ENCODE measurements at regions not wholly inside any gene's neighbourhood (a gene's known extent, or its start where the extent isn't known, plus 50 kb on each side); places are given as distances from the start of the nearest gene placed in this dataset.

DNA sequence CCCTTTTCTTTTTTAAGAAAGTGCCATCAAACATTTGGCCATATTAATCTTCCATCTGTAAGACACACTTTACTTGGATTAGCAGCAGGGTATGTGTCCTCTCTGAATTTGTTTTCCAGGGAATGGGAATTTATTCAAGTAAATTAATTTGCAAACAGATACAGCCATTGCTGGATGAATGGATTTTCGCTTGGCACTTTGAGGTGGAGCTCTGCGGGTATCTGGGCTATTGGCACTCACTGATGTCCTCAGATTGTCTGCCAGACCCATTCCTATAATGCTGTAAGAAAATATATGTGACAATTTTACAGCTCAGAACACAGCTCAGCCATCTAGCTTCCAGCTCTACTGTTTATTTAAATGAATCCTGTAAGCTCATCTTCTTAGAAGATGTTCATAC, 201.2 kb upstream of the CDH20 start:
- Histone ChIP-seq H3K18ac (ENCODE audit: insufficient read length, low read depth, low read length) (no peak overlapping the region), H2AFZ (ENCODE audit: low read length) (no peak overlapping the region), H2AK5ac (ENCODE audit: insufficient read length, low read length) (no peak overlapping the region), H4K91ac (ENCODE audit: insufficient read length, low read depth, low read length) (no peak overlapping the region), H3K9me3 (ENCODE audit: control insufficient read depth, low read depth, low read length) (no peaks in the 10 kb centered on the region), H4K20me1 (ENCODE audit: control insufficient read depth, insufficient read depth, insufficient read length) (no peaks in the 10 kb centered on the region), H2BK120ac (ENCODE audit: low read depth, low read length, poor library complexity, severe bottlenecking) (no peak overlapping the region), H3K27me3 (ENCODE audit: insufficient read depth, low read length) (no peaks in the 10 kb centered on the region), H3K79me1 (ENCODE audit: insufficient read depth, low read depth, low read length, poor library complexity, severe bottlenecking) (no peaks in the 10 kb centered on the region), H2BK5ac (ENCODE audit: insufficient read length, low read length) (no peak overlapping the region), H3K56ac (ENCODE audit: insufficient read length, low read depth, low read length) (no peak overlapping the region), H3K14ac (ENCODE audit: insufficient read depth, low read length) (no peak overlapping the region), H3K27ac (ENCODE audit: insufficient read length, low read depth, low read length) (no peak overlapping the region), H2BK12ac (ENCODE audit: insufficient read length, low read depth, low read length) (no peak overlapping the region), H4K8ac (replicated peaks; ENCODE audit: insufficient read length, low read depth, low read length) (no peak overlapping the region), H3K23ac (ENCODE audit: insufficient read length, low read depth, low read length) (no peak overlapping the region), H3K4ac (ENCODE audit: low read depth, low read length) (no peak overlapping the region), H3K9ac (ENCODE audit: extremely low read depth, insufficient read length, low read length) (no peak overlapping the region), H2BK20ac (ENCODE audit: low read depth, low read length, poor library complexity, severe bottlenecking) (no peak overlapping the region), H2BK15ac (ENCODE audit: low read depth, low read length) (no peak overlapping the region), H3K23me2 (ENCODE audit: insufficient read length, low read depth, low read length, poor library complexity, severe bottlenecking) (no peaks in the 10 kb centered on the region), H3K4me1 (ENCODE audit: insufficient read depth, low read length) (no peaks in the 10 kb centered on the region; the same call in 1 of the 2 replicates), H3K4me2 (ENCODE audit: insufficient read depth, insufficient read length, low read length) (no peak overlapping the region), H3T11ph (ENCODE audit: low read length) (no peak overlapping the region), H4K5ac (ENCODE audit: insufficient read length, low read depth, low read length) (no peak overlapping the region), H3K79me2 (ENCODE audit: insufficient read depth, low read length) (no peaks in the 10 kb centered on the region)
- Mint-ChIP-seq H3K4me3 (no peak overlapping the region), H3K27ac (no peak overlapping the region), H3K27me3 (ENCODE audit: low read depth) (no peaks in the 10 kb centered on the region), H3K36me3 (ENCODE audit: insufficient read depth in 1 of 3, low read depth in 3 of 3) (no peaks in the 10 kb centered on the region), H3K9me3 (no peaks in the 10 kb centered on the region; a peak in 1 of 5 replicates), H3K4me1 (peaks cover 5 to 7% of the 10 kb centered on the region in 2 experiments)
- DNase-seq: no peak
- WGBS (ENCODE audit: extremely low coverage, insufficient read length, low lambda C conversion rate): no CpG with 5 or more reads among the region's 2 CpGs
- TF ChIP-seq, protein P1, sequence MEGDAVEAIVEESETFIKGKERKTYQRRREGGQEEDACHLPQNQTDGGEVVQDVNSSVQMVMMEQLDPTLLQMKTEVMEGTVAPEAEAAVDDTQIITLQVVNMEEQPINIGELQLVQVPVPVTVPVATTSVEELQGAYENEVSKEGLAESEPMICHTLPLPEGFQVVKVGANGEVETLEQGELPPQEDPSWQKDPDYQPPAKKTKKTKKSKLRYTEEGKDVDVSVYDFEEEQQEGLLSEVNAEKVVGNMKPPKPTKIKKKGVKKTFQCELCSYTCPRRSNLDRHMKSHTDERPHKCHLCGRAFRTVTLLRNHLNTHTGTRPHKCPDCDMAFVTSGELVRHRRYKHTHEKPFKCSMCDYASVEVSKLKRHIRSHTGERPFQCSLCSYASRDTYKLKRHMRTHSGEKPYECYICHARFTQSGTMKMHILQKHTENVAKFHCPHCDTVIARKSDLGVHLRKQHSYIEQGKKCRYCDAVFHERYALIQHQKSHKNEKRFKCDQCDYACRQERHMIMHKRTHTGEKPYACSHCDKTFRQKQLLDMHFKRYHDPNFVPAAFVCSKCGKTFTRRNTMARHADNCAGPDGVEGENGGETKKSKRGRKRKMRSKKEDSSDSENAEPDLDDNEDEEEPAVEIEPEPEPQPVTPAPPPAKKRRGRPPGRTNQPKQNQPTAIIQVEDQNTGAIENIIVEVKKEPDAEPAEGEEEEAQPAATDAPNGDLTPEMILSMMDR (conservative IDR thresholded peaks at IDR 0.05): no peak
